ENCODE measurements at regions not wholly inside any gene's neighbourhood (a gene's known extent, or its start where the extent isn't known, plus 50 kb on each side); places are given as distances from the start of the nearest gene placed in this dataset.

DNA sequence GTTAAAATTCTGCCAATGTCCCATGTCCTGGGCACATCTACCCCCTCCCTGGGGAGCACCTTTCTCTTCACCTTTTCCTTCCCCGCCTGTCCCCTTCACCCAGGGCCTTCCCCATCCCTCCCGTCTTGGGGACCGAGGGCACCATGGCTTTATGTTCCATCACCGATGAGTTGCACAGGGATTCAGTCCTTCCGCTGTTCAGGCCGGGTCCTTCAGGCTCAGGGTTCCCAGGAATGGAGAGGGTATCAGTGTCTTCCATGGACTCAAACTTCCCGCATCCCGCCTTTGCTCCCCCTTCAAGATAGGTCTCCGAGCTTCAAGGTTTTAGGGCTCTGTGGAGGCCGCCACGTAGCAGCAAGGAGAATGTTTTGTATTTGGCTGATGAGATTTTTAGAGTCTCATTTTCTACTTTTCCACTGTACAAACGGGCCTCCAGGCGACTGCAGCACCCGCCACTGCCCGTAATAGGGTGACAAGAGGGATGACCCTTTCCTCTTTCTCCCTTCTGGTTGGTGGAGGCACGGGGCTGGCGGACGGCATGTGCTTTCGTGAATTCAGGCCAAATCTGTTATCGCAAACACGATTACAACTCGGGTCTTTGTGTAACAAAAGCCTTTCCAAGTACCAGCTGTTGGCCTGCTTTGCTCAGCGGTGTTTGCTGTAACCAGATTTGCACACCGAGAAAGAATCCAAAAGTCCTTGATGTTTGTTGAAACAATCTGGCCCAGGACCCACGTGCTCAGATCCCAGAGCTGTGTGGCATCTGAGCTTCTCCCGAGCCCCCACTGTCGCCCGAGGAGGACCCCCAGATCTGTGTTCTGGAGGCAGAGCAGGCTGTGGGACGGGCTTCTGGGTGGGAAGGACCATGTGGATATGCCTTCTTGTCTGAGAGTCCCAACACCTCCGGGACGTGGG is 236.3 kb downstream of the SEC14L1 start (continued):
- TF ChIP-seq MED13 (CRISPR knock-in tag; IDR thresholded peaks at IDR 0.05) (no peak), HNRNPK (IDR thresholded peaks at IDR 0.05; ENCODE audit: low read depth, low read length, poor library complexity, severe bottlenecking) (no peak), ARID5B (CRISPR knock-in tag; IDR thresholded peaks at IDR 0.05) (peak; percentile 86), PAX8 (CRISPR knock-in tag; IDR thresholded peaks at IDR 0.05; ENCODE audit: borderline replicate concordance) (peak; percentile 26; the same call in 1 of the 2 replicates), BATF2 (CRISPR knock-in tag; IDR thresholded peaks at IDR 0.05) (no peak), CREM (IDR thresholded peaks at IDR 0.05) (peak; percentile 54; the same call in 1 of the 2 replicates), CREM (CRISPR knock-in tag; IDR thresholded peaks at IDR 0.05) (no peak), BORCS8-MEF2B (CRISPR knock-in tag; IDR thresholded peaks at IDR 0.05) (0 out of 2 replicates have a peak, but pooled peaks have one; percentile 53), FOXK1 (CRISPR knock-in tag; IDR thresholded peaks at IDR 0.05; ENCODE audit: borderline replicate concordance, low read depth) (peak; percentile 59; the same call in 1 of the 2 replicates), CEBPZ (IDR thresholded peaks at IDR 0.05; ENCODE audit: low read length) (no peak), SOX5 (CRISPR knock-in tag; IDR thresholded peaks at IDR 0.05; ENCODE audit: borderline replicate concordance) (peak; percentile 88), ZFP36L2 (CRISPR knock-in tag; IDR thresholded peaks at IDR 0.05) (no peak), SNAPC2 (CRISPR knock-in tag; IDR thresholded peaks at IDR 0.05) (no peak), NR1H2 (CRISPR knock-in tag; IDR thresholded peaks at IDR 0.05; ENCODE audit: borderline replicate concordance, low read depth) (no peak), TAF1 (CRISPR knock-in tag; IDR thresholded peaks at IDR 0.05) (no peak)
- TF ChIP-seq, protein P1, sequence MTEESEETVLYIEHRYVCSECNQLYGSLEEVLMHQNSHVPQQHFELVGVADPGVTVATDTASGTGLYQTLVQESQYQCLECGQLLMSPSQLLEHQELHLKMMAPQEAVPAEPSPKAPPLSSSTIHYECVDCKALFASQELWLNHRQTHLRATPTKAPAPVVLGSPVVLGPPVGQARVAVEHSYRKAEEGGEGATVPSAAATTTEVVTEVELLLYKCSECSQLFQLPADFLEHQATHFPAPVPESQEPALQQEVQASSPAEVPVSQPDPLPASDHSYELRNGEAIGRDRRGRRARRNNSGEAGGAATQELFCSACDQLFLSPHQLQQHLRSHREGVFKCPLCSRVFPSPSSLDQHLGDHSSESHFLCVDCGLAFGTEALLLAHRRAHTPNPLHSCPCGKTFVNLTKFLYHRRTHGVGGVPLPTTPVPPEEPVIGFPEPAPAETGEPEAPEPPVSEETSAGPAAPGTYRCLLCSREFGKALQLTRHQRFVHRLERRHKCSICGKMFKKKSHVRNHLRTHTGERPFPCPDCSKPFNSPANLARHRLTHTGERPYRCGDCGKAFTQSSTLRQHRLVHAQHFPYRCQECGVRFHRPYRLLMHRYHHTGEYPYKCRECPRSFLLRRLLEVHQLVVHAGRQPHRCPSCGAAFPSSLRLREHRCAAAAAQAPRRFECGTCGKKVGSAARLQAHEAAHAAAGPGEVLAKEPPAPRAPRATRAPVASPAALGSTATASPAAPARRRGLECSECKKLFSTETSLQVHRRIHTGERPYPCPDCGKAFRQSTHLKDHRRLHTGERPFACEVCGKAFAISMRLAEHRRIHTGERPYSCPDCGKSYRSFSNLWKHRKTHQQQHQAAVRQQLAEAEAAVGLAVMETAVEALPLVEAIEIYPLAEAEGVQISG (CRISPR knock-in tag; IDR thresholded peaks at IDR 0.05): peak; percentile 45; the same call in 1 of the 2 replicates

Measured in HepG2 (cell line).